ENCODE measurements at regions not wholly inside any gene's neighbourhood (a gene's known extent, or its start where the extent isn't known, plus 50 kb on each side); places are given as distances from the start of the nearest gene placed in this dataset.

GRCh38 chr1:82612986-82613385 lies 812.3 kb downstream of the ADGRL2 start:
- Mint-ChIP-seq H3K36me3 (ENCODE audit: low read depth) (no peaks in the 10 kb centered on the region), H3K9me3 (no peaks in the 10 kb centered on the region), H3K27ac (no peak overlapping the region), H3K4me1 (ENCODE audit: low read depth) (no peaks in the 10 kb centered on the region), H3K27me3 (no peaks in the 10 kb centered on the region), H3K4me3 (no peak overlapping the region)

- Mint-ChIP-seq H3K4me1 (ENCODE audit: low read depth) (no peaks in the 10 kb centered on the region), H3K4me3 (no peak overlapping the region), H3K27ac (no peak overlapping the region), H3K9me3 (no peaks in the 10 kb centered on the region), H3K27me3 (no peaks in the 10 kb centered on the region), H3K36me3 (ENCODE audit: low read depth) (no peaks in the 10 kb centered on the region)
These were observed 805.8 kb downstream of the ADGRL2 start for GRCh38 chr1:82606546-82606945.

- Mint-ChIP-seq H3K9me3 (no peaks in the 10 kb centered on the region), H3K27me3 (no peaks in the 10 kb centered on the region), H3K4me3 (no peak overlapping the region), H3K4me1 (ENCODE audit: low read depth) (no peaks in the 10 kb centered on the region), H3K36me3 (ENCODE audit: low read depth) (no peaks in the 10 kb centered on the region), H3K27ac (no peak overlapping the region)
These were observed 803.8 kb downstream of the ADGRL2 start for GRCh38 chr1:82604524-82604923.

- Mint-ChIP-seq H3K27ac (no peak overlapping the region), H3K27me3 (no peaks in the 10 kb centered on the region)
These were observed 799.6 kb downstream of the ADGRL2 start for GRCh38 chr1:82600314-82600713.

GRCh38 chr1:82598812-82599211 lies 798.1 kb downstream of the ADGRL2 start:
- no peaks in the 10 kb centered on the region for H3K27me3 Mint-ChIP-seq
- peaks cover 5% of the 10 kb centered on the region for H3K9me3 Mint-ChIP-seq
- H3K27ac Mint-ChIP-seq, result no peak overlapping the region
- peaks cover 4% of the 10 kb centered on the region for H3K4me1 Mint-ChIP-seq (ENCODE audit: low read depth)
- H3K4me3 Mint-ChIP-seq, result no peak overlapping the region
- no peaks in the 10 kb centered on the region for H3K36me3 Mint-ChIP-seq (ENCODE audit: low read depth)

More at GRCh38 chr1:82600314-82600713, 799.6 kb downstream of the ADGRL2 start:
- Mint-ChIP-seq H3K4me1 (ENCODE audit: low read depth) (peaks cover 4% of the 10 kb centered on the region), H3K4me3 (no peak overlapping the region), H3K9me3 (no peaks in the 10 kb centered on the region), H3K36me3 (ENCODE audit: low read depth) (no peaks in the 10 kb centered on the region)

- H3K4me3 Mint-ChIP-seq, result no peak overlapping the region
- peaks cover 4% of the 10 kb centered on the region for H3K4me1 Mint-ChIP-seq (ENCODE audit: low read depth)
- H3K27me3 Mint-ChIP-seq, result no peaks in the 10 kb centered on the region
- peaks cover 5% of the 10 kb centered on the region for H3K9me3 Mint-ChIP-seq
- no peak overlapping the region for H3K27ac Mint-ChIP-seq
- H3K36me3 Mint-ChIP-seq (ENCODE audit: low read depth), result no peaks in the 10 kb centered on the region
These were observed 797.6 kb downstream of the ADGRL2 start for GRCh38 chr1:82598337-82598736.

GRCh38 chr1:82597649-82598048 lies 796.9 kb downstream of the ADGRL2 start:
- Mint-ChIP-seq H3K27me3 (no peaks in the 10 kb centered on the region), H3K4me1 (ENCODE audit: low read depth) (peaks cover 4% of the 10 kb centered on the region), H3K4me3 (no peak overlapping the region), H3K9me3 (peaks cover 5% of the 10 kb centered on the region), H3K36me3 (ENCODE audit: low read depth) (no peaks in the 10 kb centered on the region), H3K27ac (no peak overlapping the region)

- no peaks in the 10 kb centered on the region for H3K27me3 Mint-ChIP-seq
- no peak overlapping the region for H3K27ac Mint-ChIP-seq
- no peaks in the 10 kb centered on the region for H3K36me3 Mint-ChIP-seq (ENCODE audit: low read depth)
- H3K4me3 Mint-ChIP-seq, result no peak overlapping the region
- H3K4me1 Mint-ChIP-seq (ENCODE audit: low read depth), result peaks cover 4% of the 10 kb centered on the region
- peaks cover 5% of the 10 kb centered on the region for H3K9me3 Mint-ChIP-seq
These were observed 796.4 kb downstream of the ADGRL2 start for GRCh38 chr1:82597141-82597540.

- no peaks in the 10 kb centered on the region for H3K36me3 Mint-ChIP-seq (ENCODE audit: low read depth)
- peaks cover 5% of the 10 kb centered on the region for H3K9me3 Mint-ChIP-seq
- no peak overlapping the region for H3K27ac Mint-ChIP-seq
- H3K27me3 Mint-ChIP-seq, result no peaks in the 10 kb centered on the region
- H3K4me1 Mint-ChIP-seq (ENCODE audit: low read depth), result no peaks in the 10 kb centered on the region
- no peak overlapping the region for H3K4me3 Mint-ChIP-seq
These were observed 792.8 kb downstream of the ADGRL2 start for GRCh38 chr1:82593561-82593960.

- Mint-ChIP-seq H3K4me1 (ENCODE audit: low read depth) (no peaks in the 10 kb centered on the region), H3K9me3 (peaks cover 2% of the 10 kb centered on the region), H3K4me3 (no peak overlapping the region), H3K36me3 (ENCODE audit: low read depth) (no peaks in the 10 kb centered on the region), H3K27ac (no peak overlapping the region), H3K27me3 (no peaks in the 10 kb centered on the region)
These were observed 788.9 kb downstream of the ADGRL2 start for GRCh38 chr1:82589588-82589987.

GRCh38 chr1:82587371-82587770 lies 786.6 kb downstream of the ADGRL2 start:
- Mint-ChIP-seq H3K4me1 (ENCODE audit: low read depth) (no peaks in the 10 kb centered on the region), H3K27me3 (no peaks in the 10 kb centered on the region), H3K4me3 (no peak overlapping the region), H3K27ac (no peak overlapping the region), H3K9me3 (peaks cover 2% of the 10 kb centered on the region), H3K36me3 (ENCODE audit: low read depth) (no peaks in the 10 kb centered on the region)

- no peak overlapping the region for H3K27ac Mint-ChIP-seq
- no peaks in the 10 kb centered on the region for H3K4me1 Mint-ChIP-seq (ENCODE audit: low read depth)
- no peaks in the 10 kb centered on the region for H3K27me3 Mint-ChIP-seq
- H3K4me3 Mint-ChIP-seq, result no peak overlapping the region
- H3K9me3 Mint-ChIP-seq, result peaks cover 3% of the 10 kb centered on the region
- no peaks in the 10 kb centered on the region for H3K36me3 Mint-ChIP-seq (ENCODE audit: low read depth)
These were observed 785.7 kb downstream of the ADGRL2 start for GRCh38 chr1:82586473-82586872.

- peaks cover 3% of the 10 kb centered on the region for H3K9me3 Mint-ChIP-seq
- no peaks in the 10 kb centered on the region for H3K4me1 Mint-ChIP-seq (ENCODE audit: low read depth)
- no peaks in the 10 kb centered on the region for H3K36me3 Mint-ChIP-seq (ENCODE audit: low read depth)
- no peaks in the 10 kb centered on the region for H3K27me3 Mint-ChIP-seq
- no peak overlapping the region for H3K4me3 Mint-ChIP-seq
- H3K27ac Mint-ChIP-seq, result no peak overlapping the region
These were observed 781.6 kb downstream of the ADGRL2 start for GRCh38 chr1:82582347-82582746.

GRCh38 chr1:82578086-82578726 lies 777.5 kb downstream of the ADGRL2 start:
- H3K9me3 Mint-ChIP-seq, result peaks cover 3% of the 10 kb centered on the region
- H3K27ac Mint-ChIP-seq, result no peak overlapping the region
- no peaks in the 10 kb centered on the region for H3K36me3 Mint-ChIP-seq (ENCODE audit: low read depth)
- no peaks in the 10 kb centered on the region for H3K4me1 Mint-ChIP-seq (ENCODE audit: low read depth)
- H3K4me3 Mint-ChIP-seq, result no peak overlapping the region
- no peaks in the 10 kb centered on the region for H3K27me3 Mint-ChIP-seq

GRCh38 chr1:82567348-82567747 lies 766.6 kb downstream of the ADGRL2 start:
- H3K9me3 Mint-ChIP-seq, result no peaks in the 10 kb centered on the region
- H3K36me3 Mint-ChIP-seq (ENCODE audit: low read depth), result no peaks in the 10 kb centered on the region
- H3K27ac Mint-ChIP-seq, result no peak overlapping the region
- no peaks in the 10 kb centered on the region for H3K27me3 Mint-ChIP-seq
- no peak overlapping the region for H3K4me3 Mint-ChIP-seq
- no peaks in the 10 kb centered on the region for H3K4me1 Mint-ChIP-seq (ENCODE audit: low read depth)

GRCh38 chr1:82565546-82565945 lies 764.8 kb downstream of the ADGRL2 start:
- no peaks in the 10 kb centered on the region for H3K36me3 Mint-ChIP-seq (ENCODE audit: low read depth)
- no peak overlapping the region for H3K27ac Mint-ChIP-seq
- no peak overlapping the region for H3K4me3 Mint-ChIP-seq
- no peaks in the 10 kb centered on the region for H3K4me1 Mint-ChIP-seq (ENCODE audit: low read depth)
- no peaks in the 10 kb centered on the region for H3K9me3 Mint-ChIP-seq
- no peaks in the 10 kb centered on the region for H3K27me3 Mint-ChIP-seq

Data from stimulated activated naive CD8-positive, alpha-beta T cell treated with anti-CD3 and anti-CD28 coated beads, Interleukin-15, Interleukin-2, amounts not matched to agents 100 ng/mL and 50 ng/mL, for 24 hours (primary cell).